Activated naive CD4-positive, alpha-beta T cell treated with anti-CD3 and anti-CD28 coated beads, Interleukin-2, amount 50 U/mL, for 72 hours (primary cell): ENCODE measurements at regions not wholly inside any gene's neighbourhood (a gene's known extent, or its start where the extent isn't known, plus 50 kb on each side); places are given as distances from the start of the nearest gene placed in this dataset.

Experiments
- ATAC-seq, 2 donors: fragments of 150-1000 bp; cut with Tn5 transposase; 2 replicates each; pipeline ENCODE4 v1.10.0; 2021; ENCODE audit warnings: mild to moderate bottlenecking in 2 of 2, moderate library complexity in 2 of 2
- DNase-seq, 2 donors: peaks; one replicate each; pipeline ENCODE4 v3.0.0; 2021 to 2022; ENCODE audit warnings: low spot score in 2 of 2
- H3K27ac Mint-ChIP-seq, 2 donors: one replicate each; pipeline ENCODE4 v1.8.0; 2022; ENCODE audit warnings: mild to moderate bottlenecking in 2 of 2, mixed read lengths in 2 of 2
- H3K36me3 Mint-ChIP-seq, 2 donors: one replicate each; pipeline ENCODE4 v1.8.0; 2022; ENCODE audit warnings: mixed read lengths in 2 of 2
- H3K9me3 Mint-ChIP-seq, 2 donors: one replicate each; pipeline ENCODE4 v1.8.0; 2022; ENCODE audit warnings: mixed read lengths in 2 of 2

DNA sequence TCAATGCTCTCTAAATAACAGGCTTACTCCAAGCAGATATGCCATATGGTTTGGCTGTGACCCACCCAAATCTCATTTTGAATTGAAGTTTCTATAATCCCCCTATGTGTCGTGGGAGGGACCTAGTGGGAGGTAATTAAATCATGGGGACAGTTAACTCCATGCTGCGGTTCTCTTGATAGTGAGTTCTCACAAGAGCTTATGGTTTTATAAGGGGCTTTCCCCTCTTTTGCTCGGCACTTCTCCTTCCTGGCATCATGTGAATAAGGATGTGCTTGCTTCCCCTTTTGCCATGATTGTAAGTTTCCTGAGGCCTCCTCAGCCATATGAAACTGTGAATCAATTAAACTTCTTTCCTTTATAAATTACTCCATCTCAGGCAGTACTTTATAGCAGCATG, 302.7 kb upstream of the ZC3H15 start:
- ATAC-seq (no peak), DNase-seq (no peak)
- Mint-ChIP-seq H3K36me3 (no peaks in the 10 kb centered on the region), H3K27ac (no peak overlapping the region), H3K9me3 (peaks cover 0 to 5% of the 10 kb centered on the region in 2 donors)

DNA sequence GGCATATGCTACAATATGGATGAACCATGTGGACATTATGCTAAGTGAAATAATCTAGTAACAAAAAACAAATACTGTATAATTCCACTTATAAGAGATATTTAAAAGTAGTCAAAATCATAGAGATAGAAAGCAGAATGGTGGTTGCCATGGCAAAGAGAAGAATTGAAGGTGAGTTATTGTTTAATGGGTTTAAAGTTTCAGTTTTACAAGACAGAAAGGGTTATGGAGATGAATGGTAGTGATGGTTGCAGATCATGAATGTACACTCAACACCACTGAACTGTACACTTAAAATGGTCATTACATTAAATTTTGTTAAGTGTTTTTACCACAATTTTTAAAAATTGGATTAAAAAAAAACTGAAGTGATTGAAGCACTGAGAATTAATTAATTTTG, 298.2 kb upstream of the ZC3H15 start:
- H3K9me3 Mint-ChIP-seq: no peaks in the 10 kb centered on the region
- H3K36me3 Mint-ChIP-seq: no peaks in the 10 kb centered on the region
- DNase-seq (no peak), ATAC-seq (no peak)
- no peak overlapping the region for H3K27ac Mint-ChIP-seq

DNA sequence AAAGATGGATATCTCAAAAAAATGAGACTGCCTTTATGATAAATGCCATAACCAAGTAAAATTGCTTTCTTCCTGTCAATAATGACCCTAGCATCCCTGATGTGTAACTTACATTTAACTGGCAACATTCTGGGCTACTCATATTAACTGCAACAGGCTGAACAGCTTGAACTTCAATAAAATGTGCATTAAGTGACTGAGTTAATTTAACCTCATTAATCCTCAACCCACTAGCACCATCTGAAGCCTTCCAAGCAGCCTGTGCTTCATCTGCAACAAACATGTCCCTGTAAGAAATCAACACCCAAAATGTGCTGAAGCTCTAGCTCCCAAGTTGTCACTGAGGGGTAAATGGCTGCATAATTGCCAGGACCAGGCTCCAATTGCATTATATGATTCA, 296.2 kb upstream of the ZC3H15 start:
- Mint-ChIP-seq H3K27ac (no peak overlapping the region), H3K9me3 (no peaks in the 10 kb centered on the region), H3K36me3 (no peaks in the 10 kb centered on the region)
- DNase-seq (no peak), ATAC-seq (no peak)

DNA sequence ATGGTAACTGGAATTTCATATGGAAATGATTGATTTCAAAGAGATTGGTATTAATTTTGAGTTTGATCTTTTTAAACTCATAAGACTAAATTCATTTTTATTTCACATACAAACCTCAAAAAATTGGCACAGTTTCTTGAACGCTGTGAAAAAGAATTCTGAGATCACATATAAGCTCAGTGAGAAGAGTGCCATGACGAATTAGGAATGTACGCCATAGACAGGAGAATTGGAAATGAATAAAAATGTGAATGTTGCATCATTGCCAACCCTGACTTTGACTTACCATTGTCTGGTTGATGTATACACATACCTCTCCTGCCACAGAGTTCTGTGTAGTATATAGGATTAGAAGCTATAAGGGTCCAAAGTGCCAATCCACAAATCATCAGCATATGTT, 290.4 kb upstream of the ZC3H15 start:
- Mint-ChIP-seq H3K27ac (no peak overlapping the region), H3K36me3 (no peaks in the 10 kb centered on the region), H3K9me3 (no peaks in the 10 kb centered on the region)
- no peak for ATAC-seq
- no peak for DNase-seq

DNA sequence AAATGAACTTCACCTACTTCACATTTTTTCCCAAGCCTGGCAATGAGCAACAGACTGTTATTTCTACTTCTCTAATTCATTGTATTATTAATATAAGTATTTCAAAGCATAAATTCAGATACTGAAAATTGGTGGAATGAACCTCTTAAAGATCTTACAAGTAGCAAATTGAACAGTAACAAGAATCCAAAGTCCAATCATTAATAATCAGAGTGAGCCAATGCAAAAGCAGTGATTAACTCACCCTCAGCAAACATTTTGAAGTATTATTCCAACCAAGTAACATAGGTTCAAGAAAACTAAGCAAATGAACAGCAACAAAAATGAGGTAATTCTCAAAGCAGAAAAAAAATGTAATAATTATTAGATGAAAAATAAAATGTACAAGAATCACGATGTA, 288.1 kb upstream of the ZC3H15 start:
- DNase-seq: no peak
- H3K36me3 Mint-ChIP-seq: no peaks in the 10 kb centered on the region
- no peak for ATAC-seq
- H3K27ac Mint-ChIP-seq: no peak overlapping the region
- H3K9me3 Mint-ChIP-seq: no peaks in the 10 kb centered on the region

DNA sequence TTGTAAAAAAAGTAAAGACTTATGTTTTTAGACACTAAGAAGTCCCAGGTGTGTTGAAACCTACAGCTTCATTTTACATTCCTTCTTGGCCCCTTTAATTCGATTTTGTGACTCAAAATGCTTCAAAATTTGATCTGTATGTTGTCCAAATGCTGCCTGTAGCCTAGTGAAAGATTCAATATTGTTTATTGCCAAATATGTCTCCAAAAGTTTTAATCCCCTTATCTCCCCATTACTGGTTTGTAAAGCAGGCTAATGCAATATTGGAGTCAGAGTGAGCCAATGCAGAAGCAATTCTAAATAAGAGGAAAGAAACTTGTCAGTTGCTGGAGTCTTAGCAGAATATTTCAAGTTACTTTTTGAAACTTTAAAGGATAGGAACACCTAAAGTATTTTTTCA, 287.0 kb upstream of the ZC3H15 start:
- no peak for ATAC-seq
- no peaks in the 10 kb centered on the region for H3K9me3 Mint-ChIP-seq
- H3K36me3 Mint-ChIP-seq: no peaks in the 10 kb centered on the region
- H3K27ac Mint-ChIP-seq: no peak overlapping the region
- no peak for DNase-seq

DNA sequence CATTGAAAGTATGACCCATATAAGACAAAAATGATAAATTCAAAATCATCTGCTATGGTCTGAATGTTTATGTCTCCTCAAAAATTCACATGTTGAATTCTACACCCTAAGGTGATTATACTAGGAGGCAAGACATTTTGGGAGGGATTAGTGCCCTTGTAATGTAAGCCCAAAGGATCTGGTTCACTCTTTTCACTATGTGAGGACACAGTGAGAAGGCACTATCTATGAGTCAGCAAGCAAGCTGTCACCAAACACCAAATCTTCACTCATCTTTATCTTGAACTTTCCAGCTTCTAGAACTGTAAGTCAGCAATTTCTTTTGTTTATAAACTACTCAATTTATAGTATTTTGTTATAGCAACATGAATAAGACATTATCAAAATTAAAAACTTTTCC, 284.7 kb upstream of the ZC3H15 start:
- H3K27ac Mint-ChIP-seq: no peak overlapping the region
- no peaks in the 10 kb centered on the region for H3K9me3 Mint-ChIP-seq
- no peaks in the 10 kb centered on the region for H3K36me3 Mint-ChIP-seq
- DNase-seq: no peak
- no peak for ATAC-seq

DNA sequence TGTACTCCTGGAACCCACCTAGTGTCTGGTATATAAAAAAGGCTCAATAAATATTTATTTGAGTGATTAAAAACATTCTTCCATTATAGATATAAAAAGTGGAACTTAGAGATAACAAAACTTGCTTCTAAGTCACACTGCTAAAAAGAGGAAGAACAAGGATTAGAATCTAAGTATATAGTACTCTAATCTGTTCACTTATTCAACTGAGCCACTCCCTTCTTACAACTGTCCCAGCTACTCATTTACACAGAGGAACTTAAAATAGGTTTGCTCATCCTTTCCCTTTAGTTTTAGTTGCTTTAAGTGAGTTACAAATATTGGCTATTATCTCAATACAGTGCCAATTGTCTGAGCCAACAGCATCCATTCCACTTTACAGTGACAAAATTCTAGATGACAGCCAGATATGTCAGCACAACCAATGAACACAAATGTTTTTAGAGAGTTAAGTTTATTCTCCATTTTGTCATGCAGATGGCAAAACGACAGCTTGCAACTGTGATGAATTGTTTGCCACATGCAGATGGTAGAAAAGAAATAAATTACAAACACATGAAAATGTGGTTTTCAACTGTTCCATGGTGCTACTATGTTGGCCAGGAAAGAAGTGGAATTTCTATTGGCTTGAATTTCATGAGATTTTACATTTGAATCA, 280.7 kb upstream of the ZC3H15 start:
- DNase-seq (no peak), ATAC-seq (no peak)
- H3K36me3 Mint-ChIP-seq: no peaks in the 10 kb centered on the region
- no peak overlapping the region for H3K27ac Mint-ChIP-seq
- no peaks in the 10 kb centered on the region for H3K9me3 Mint-ChIP-seq

DNA sequence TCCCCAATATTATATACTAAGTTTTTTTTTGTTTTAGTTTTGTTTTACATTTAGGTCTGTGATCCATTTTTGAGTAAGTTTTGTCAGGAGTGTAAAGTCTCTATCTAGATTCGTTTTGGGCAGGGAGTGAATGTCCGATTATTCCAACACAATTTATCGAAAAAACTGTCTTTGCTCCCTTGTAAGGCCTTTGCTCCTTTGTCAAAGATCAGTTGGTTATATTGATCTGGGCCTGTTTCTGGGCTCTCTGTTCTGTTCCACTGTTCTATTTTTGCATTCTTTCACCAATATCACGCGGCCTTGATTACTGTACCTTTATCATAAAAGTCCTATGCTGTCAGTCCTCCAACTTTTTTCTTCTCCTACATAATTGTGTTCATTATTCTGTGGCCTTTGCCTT, 276.5 kb upstream of the ZC3H15 start:
- peaks cover 0 to 4% of the 10 kb centered on the region in 2 donors for H3K36me3 Mint-ChIP-seq
- peaks cover 0 to 4% of the 10 kb centered on the region in 2 donors for H3K9me3 Mint-ChIP-seq
- ATAC-seq (no peak), DNase-seq (no peak)
- H3K27ac Mint-ChIP-seq: no peak overlapping the region

DNA sequence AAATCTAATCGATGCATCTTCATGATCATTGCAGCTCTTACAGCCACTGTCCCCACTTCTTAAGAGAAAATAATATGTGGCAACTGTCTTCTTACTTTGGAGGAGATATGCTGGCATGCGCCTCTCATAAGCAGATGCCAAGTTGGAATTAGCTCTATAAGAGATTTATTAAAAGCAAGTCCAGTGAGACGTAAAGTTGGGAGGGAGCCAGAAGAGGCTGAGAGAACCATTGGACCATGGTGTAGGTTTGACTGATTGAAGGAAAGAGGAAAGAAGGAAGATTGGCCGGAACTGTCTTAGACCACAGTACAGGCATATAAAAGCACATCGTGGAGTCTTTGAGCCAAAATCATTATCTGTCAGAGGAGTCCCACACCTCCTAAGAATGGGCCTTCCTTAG, 265.7 kb upstream of the ZC3H15 start:
- no peak for DNase-seq
- H3K9me3 Mint-ChIP-seq: peaks cover 5 to 6% of the 10 kb centered on the region in 2 donors
- peaks cover 0 to 20% of the 10 kb centered on the region in 2 donors for H3K36me3 Mint-ChIP-seq
- H3K27ac Mint-ChIP-seq: no peak overlapping the region
- no peak for ATAC-seq

DNA sequence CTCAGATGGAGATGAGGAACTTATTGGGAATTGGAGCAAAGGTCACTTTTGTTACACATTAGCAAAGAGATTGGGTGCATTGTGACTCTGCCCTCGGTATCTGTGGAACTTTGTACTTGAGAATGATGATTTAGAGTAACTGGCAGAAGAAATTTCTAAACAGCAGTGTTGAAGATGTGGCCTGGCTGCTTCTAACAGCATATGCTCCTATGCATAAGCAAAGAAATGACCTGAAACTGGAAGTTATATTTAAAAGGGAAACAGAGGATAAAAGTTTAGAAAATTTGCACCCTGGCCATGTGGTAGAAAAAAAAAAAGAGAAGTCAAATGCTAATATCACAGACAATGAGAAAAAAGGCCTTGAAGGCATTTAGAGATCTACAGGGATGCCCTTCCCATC, 256.8 kb upstream of the ZC3H15 start:
- Mint-ChIP-seq H3K36me3 (peaks cover 35 to 76% of the 10 kb centered on the region in 2 donors), H3K9me3 (peaks cover 45 to 46% of the 10 kb centered on the region in 2 donors), H3K27ac (no peak overlapping the region)
- ATAC-seq (no peak), DNase-seq (no peak)

DNA sequence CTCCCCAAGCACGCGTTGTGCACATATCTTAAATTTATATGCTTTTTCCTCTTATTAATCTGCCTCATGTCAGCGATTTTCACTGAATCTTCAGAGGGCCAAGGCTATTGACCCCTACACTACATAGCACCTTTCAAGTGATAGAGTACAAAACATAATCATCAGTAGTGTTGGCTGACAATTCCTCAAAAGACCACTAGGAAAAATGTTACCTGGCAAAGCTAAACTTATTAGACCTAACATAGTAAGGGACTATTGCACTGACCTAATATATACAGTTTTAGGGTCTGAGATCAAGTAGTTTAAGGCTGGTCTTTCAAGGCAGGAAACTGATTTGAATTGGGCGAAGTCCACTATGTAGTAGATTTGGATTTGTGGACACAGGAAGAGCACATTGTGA, 244.2 kb upstream of the ZC3H15 start:
- H3K36me3 Mint-ChIP-seq: peaks cover 0 to 7% of the 10 kb centered on the region in 2 donors
- no peak for ATAC-seq
- peaks cover 0 to 5% of the 10 kb centered on the region in 2 donors for H3K9me3 Mint-ChIP-seq
- H3K27ac Mint-ChIP-seq: no peak overlapping the region
- no peak for DNase-seq

DNA sequence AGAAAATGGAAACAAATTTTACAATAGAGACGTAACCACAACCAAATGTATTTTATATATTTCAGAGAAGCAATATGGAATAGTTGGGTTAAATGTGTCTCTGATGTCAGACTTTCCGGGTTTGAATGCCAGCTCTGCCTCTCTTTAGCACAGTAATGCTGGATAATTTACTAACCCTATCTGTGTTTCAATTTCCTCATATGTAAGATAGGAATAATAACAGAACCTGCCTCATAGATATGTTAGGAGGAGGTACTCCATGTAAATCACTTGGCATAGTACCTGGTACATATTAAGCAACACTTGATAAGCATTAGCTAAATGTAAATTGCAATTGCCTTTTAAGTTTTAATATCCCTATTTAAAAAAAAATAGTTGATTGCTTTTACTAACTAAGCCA, 231.3 kb upstream of the ZC3H15 start:
- no peak for ATAC-seq
- Mint-ChIP-seq H3K27ac (no peak overlapping the region), H3K9me3 (no peaks in the 10 kb centered on the region), H3K36me3 (no peaks in the 10 kb centered on the region)
- DNase-seq: no peak

DNA sequence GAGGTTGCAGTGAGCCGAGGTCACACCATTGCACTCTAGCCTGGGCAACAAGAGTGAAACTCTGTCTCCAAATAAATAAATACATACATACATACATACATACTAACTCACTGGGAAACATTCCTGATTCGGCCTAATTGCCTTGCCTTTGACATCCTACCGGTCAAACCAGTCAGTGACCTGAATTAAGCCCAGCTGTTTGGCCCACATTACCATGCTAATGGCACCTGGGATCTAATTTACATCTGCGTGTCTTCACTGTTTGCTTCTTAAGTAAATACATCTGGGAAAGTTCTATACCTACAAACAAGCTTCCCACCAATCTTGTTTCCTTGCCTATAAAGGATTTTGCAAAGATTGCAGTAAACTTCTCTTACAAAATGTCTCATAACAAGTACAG, 230.2 kb upstream of the ZC3H15 start:
- ATAC-seq (no peak), DNase-seq (no peak)
- Mint-ChIP-seq H3K36me3 (no peaks in the 10 kb centered on the region), H3K27ac (no peak overlapping the region), H3K9me3 (no peaks in the 10 kb centered on the region)

DNA sequence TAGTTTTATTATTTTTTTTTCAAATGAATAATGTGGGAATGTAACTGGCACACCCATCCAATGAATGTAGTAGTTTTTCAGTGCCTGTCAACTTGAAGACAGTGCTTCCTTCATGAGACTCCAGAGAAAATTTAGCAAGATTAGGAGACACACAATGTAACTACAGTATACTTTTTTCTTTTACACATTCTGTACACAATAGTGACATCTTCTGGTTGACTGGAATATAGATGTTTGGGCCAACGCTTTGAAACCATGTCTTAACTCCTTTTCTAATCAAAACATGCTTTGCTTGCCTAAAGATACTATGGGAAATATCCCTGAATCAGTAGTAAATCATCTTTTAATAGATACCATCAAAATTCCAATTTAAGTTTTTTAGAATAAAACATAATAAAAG, 229.5 kb upstream of the ZC3H15 start:
- DNase-seq (no peak), ATAC-seq (no peak)
- Mint-ChIP-seq H3K36me3 (no peaks in the 10 kb centered on the region), H3K9me3 (no peaks in the 10 kb centered on the region), H3K27ac (no peak overlapping the region)

DNA sequence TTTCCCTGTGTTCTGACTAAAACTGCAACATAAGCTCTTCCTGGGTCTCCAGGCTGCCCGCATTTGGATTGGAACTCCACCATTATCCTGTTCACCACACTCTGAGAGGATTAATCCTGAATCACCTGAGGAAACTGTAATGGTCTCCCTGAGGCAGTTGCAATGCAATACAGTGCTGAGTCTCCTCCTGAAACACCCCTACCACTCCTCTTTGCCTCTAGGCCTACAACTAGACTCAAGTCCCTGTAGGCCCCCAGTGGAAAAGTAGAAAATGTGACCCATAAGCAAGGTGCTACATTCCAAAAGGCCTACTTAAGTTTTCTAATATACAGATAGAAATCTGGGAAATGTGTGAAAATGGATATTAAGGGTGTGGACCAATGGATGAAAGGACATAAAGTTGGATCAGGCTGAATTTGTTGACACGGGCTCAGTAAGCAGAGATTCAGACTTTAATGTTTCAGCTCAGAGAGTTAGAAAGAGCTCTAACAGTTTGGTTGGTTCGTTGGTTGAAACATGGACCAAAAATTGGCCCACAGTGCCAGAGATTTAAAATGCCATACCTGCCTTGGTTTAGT, 222.3 kb upstream of the ZC3H15 start:
- Mint-ChIP-seq H3K36me3 (peaks cover 0 to 27% of the 10 kb centered on the region in 2 donors), H3K9me3 (peaks cover 5 to 6% of the 10 kb centered on the region in 2 donors), H3K27ac (no peak overlapping the region)
- no peak for DNase-seq
- no peak for ATAC-seq

DNA sequence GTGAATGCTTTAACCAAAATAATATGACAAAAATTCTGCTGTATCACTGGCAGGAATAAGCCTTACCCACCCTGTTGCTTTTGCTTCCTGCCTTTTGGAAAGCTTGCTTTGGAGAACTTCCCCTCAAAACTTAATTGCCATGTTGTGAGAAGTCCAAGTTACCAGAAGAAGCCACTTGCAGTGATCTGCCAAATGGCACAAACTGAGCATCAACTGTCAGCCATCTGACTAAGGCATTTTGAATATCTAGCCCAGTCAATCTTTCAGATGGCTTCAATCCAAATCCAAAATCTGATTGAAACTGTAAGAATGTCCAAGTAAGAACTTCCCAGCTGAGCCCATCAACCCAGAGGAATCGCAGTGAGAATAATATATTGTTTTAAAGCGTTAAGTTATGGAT, 216.5 kb upstream of the ZC3H15 start:
- H3K27ac Mint-ChIP-seq: no peak overlapping the region
- H3K36me3 Mint-ChIP-seq: peaks cover 0 to 35% of the 10 kb centered on the region in 2 donors
- ATAC-seq (no peak), DNase-seq (no peak)
- peaks cover 12 to 13% of the 10 kb centered on the region in 2 donors for H3K9me3 Mint-ChIP-seq

DNA sequence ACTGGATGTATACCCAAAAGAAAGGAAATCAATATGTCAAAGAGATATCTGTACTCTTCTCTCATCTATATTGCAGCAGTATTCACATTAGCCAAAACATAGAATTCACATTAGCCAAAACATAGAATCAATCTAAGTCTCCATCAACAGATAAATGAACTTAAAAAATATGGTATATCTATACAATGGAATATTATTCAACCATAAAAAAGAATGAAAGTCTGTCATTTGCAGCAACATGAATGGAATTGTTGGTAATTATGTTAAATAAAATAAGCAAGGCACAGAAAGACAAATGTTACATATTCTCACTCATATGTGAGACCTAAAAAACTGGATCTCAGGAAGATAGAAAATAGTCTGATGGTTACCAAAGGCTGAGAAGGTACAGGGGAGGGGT, 212.1 kb upstream of the ZC3H15 start:
- H3K36me3 Mint-ChIP-seq: peaks cover 0 to 15% of the 10 kb centered on the region in 2 donors
- peaks cover 7 to 9% of the 10 kb centered on the region in 2 donors for H3K9me3 Mint-ChIP-seq
- no peak for DNase-seq
- ATAC-seq: no peak
- no peak overlapping the region for H3K27ac Mint-ChIP-seq
